ENCODE measurements at regions not wholly inside any gene's neighbourhood (a gene's known extent, or its start where the extent isn't known, plus 50 kb on each side); places are given as distances from the start of the nearest gene placed in this dataset.
"Not testable (repeated sequence)": the region's sequence is repeated elsewhere in the genome, so short reads cannot be mapped to it uniquely, and the experiment has no call there.

DNA sequence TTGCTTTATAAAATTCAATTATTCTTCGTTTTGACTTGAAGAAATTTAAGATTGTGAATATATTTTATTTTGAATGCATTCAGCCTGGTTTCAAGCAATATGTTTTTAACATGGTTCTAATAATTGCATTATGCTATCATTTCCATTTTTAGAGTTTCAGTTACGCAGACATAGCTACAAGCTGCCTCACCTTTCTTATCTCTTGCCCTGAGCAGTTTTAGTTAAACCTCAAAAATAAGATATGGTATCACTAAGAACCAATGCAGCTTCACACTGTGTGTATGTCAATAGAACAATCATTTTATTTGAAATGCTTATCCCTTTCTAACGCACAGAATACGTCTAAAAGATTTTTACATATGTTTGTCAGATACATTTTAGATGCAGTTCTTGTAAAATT lies 632.6 kb upstream of the KCND2 start:
- no peaks in the 10 kb centered on the region; the same call in 1 of the 2 replicates for H3K9me3 ChIP-seq (replicated peaks)
- no peak overlapping the region for H3K27ac ChIP-seq

DNA sequence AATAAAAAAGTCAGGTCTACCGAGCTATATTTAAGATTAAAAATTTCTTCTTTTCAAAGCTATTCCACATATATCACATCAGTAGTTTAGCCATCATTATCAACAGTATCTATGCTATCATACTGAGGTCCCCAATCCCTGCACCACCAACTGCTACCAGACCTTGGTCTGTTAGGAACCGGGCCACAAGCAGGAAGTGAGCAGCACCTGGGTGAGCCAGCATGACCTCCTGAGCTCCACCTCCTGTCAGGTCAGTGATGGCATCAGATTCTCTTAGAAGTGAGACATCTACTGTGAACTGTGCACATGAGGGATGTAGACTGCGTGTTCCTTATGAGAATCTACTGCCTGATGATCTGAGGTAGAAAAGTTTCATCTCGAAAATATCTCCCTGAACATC lies 632.1 kb upstream of the KCND2 start:
- no peaks in the 10 kb centered on the region for H3K27me3 ChIP-seq (replicated peaks)
- no peaks in the 10 kb centered on the region for H3K4me1 ChIP-seq (replicated peaks)
- H3K36me3 ChIP-seq = no peaks in the 10 kb centered on the region
- H3K27ac ChIP-seq = no peak overlapping the region
- no peaks in the 10 kb centered on the region; the same call in 1 of the 2 replicates for H3K9me3 ChIP-seq (replicated peaks)
- no peak overlapping the region for H3K4me3 ChIP-seq
- no peak for DNase-seq (ENCODE audit: low read depth in 1 of 2, low spot score in 2 of 2)

More for the DNA sequence above, 632.6 kb upstream of the KCND2 start:
- no peak overlapping the region for H3K4me3 ChIP-seq
- H3K4me1 ChIP-seq (replicated peaks) = no peaks in the 10 kb centered on the region
- no peaks in the 10 kb centered on the region for H3K27me3 ChIP-seq (replicated peaks)
- H3K36me3 ChIP-seq = no peaks in the 10 kb centered on the region
- DNase-seq (ENCODE audit: low read depth in 1 of 2, low spot score in 2 of 2) = no peak

DNA sequence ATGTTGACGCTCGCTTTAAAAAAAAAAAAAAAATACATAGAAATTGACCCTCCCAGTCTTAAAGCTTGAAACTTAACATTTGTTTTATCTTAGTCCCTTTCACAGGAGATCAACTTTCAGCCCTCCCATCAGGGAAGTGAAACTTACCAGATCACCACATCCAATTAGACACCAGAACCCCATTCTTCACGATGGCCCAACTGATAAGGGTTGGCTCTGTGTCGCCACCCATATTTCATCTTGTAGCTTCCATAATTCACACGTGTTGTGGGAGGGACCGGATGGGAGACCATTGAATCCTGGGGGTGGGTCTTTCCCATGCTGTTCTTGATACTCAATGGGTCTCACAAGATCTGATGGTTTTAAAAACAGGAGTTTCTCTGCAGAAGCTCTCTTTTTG lies 629.4 kb upstream of the KCND2 start:
- no peaks in the 10 kb centered on the region; the same call in 1 of the 2 replicates for H3K9me3 ChIP-seq (replicated peaks)
- H3K4me3 ChIP-seq = no peak overlapping the region
- H3K4me1 ChIP-seq (replicated peaks) = no peaks in the 10 kb centered on the region
- no peaks in the 10 kb centered on the region for H3K27me3 ChIP-seq (replicated peaks)
- no peak for DNase-seq (ENCODE audit: low read depth in 1 of 2, low spot score in 2 of 2)
- no peak overlapping the region for H3K27ac ChIP-seq
- H3K36me3 ChIP-seq = no peaks in the 10 kb centered on the region

GRCh38 chr7:119647286-119647685 lies 625.7 kb upstream of the KCND2 start:
- Histone ChIP-seq H3K4me1 (replicated peaks) (no peaks in the 10 kb centered on the region), H3K9me3 (replicated peaks) (no peaks in the 10 kb centered on the region; the same call in 1 of the 2 replicates), H3K36me3 (no peaks in the 10 kb centered on the region), H3K27ac (no peak overlapping the region), H3K27me3 (replicated peaks) (no peaks in the 10 kb centered on the region), H3K4me3 (no peak overlapping the region)
- no peak for DNase-seq (ENCODE audit: low read depth in 1 of 2, low spot score in 2 of 2)

GRCh38 chr7:119648752-119649151 lies 624.2 kb upstream of the KCND2 start:
- not testable (repeated sequence) for H3K36me3 ChIP-seq; H3K9me3 ChIP-seq (replicated peaks); H3K27me3 ChIP-seq (replicated peaks); H3K4me1 ChIP-seq (replicated peaks); H3K4me3 ChIP-seq; H3K27ac ChIP-seq; DNase-seq (ENCODE audit: low read depth in 1 of 2, low spot score in 2 of 2)

DNA sequence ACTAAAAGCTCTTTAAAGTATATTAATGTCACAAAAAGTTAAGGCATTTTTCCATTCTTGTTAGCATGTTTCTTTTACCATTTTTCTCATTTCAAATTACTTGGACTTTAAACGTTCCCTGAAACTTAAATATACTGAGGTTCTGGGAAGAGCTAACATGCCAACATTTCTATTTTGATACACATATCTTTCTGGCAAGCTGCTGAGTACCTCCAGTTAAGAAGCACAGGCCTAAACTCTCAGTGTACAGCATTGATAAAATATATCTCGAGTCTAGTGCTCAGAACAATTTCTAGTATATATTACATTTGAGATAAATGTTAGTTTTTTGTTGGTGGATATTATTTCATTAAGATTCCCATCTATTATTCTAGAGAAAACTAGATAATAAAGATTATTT lies 612.9 kb upstream of the KCND2 start:
- H3K4me1 ChIP-seq (replicated peaks) = no peaks in the 10 kb centered on the region
- H3K4me3 ChIP-seq = no peak overlapping the region
- DNase-seq (ENCODE audit: low read depth in 1 of 2, low spot score in 2 of 2) = no peak
- no peak overlapping the region for H3K27ac ChIP-seq
- no peaks in the 10 kb centered on the region for H3K36me3 ChIP-seq
- no peaks in the 10 kb centered on the region for H3K27me3 ChIP-seq (replicated peaks)
- no peaks in the 10 kb centered on the region for H3K9me3 ChIP-seq (replicated peaks)

- Histone ChIP-seq H3K27ac (peak overlapping the region; percentile 31), H3K36me3 (no peaks in the 10 kb centered on the region), H3K4me3 (no peak overlapping the region), H3K9me3 (replicated peaks) (no peaks in the 10 kb centered on the region), H3K27me3 (replicated peaks) (no peaks in the 10 kb centered on the region), H3K4me1 (replicated peaks) (no peaks in the 10 kb centered on the region)
- DNase-seq (ENCODE audit: low read depth in 1 of 2, low spot score in 2 of 2) = peak in 1 of 2 experiments; percentile 8
These were observed 608.4 kb upstream of the KCND2 start for GRCh38 chr7:119664601-119665000.

DNA sequence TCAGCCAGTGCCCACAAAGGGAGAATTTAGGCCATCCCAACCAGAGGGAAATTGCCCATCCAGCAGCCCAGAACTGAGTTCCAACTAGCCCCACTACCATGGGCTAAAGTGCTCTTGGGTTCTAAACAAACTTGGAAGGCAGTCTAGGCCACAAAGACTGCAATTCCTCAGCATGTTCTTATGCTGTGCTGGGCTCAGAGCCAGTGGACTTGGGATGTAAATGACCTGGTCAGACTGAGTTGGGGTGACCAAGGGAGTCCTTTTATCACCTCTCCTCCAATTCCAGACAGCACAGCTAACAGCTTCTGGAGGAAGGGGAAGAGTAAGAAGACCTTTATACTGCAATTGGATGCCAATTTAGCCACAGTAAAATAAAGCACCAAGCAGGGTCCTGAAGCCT lies 607.2 kb upstream of the KCND2 start:
- Histone ChIP-seq H3K27me3 (replicated peaks) (no peaks in the 10 kb centered on the region), H3K36me3 (no peaks in the 10 kb centered on the region), H3K4me1 (replicated peaks) (no peaks in the 10 kb centered on the region), H3K9me3 (replicated peaks) (no peaks in the 10 kb centered on the region), H3K4me3 (no peak overlapping the region), H3K27ac (no peak overlapping the region)
- DNase-seq (ENCODE audit: low read depth in 1 of 2, low spot score in 2 of 2) = no peak

DNA sequence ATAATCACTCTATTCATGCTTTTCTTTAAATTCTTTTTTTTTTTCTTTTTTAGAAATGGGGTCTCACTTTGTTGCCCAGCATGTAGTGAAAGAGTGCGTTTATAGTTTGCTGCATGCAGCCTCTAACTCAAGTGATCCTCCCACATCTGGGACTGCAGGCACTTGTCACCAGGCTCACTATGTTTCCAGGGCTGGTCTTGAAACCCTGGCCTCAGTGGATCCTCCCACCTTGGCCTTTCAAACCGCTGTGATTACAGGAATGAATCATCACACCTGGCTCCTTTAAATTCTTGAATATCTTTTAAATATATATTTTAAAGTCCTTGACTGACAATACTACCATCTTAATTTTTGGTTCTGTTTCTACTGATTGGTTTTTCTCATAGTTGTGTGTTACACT lies 591.6 kb upstream of the KCND2 start:
- Histone ChIP-seq H3K4me3 (no peak overlapping the region), H3K27ac (no peak overlapping the region), H3K36me3 (no peaks in the 10 kb centered on the region), H3K9me3 (replicated peaks) (no peaks in the 10 kb centered on the region; the same call in 1 of the 2 replicates), H3K27me3 (replicated peaks) (no peaks in the 10 kb centered on the region), H3K4me1 (replicated peaks) (no peaks in the 10 kb centered on the region)
- DNase-seq (ENCODE audit: low read depth in 1 of 2, low spot score in 2 of 2) = no peak

- H3K27ac ChIP-seq = no peak overlapping the region
- no peaks in the 10 kb centered on the region for H3K4me1 ChIP-seq (replicated peaks)
- H3K4me3 ChIP-seq = no peak overlapping the region
- H3K9me3 ChIP-seq (replicated peaks) = peaks cover 4% of the 10 kb centered on the region
- no peaks in the 10 kb centered on the region for H3K36me3 ChIP-seq
- DNase-seq (ENCODE audit: low read depth in 1 of 2, low spot score in 2 of 2) = no peak
- H3K27me3 ChIP-seq (replicated peaks) = no peaks in the 10 kb centered on the region
These were observed 588.2 kb upstream of the KCND2 start for GRCh38 chr7:119684763-119685162.

- no peak overlapping the region for H3K27ac ChIP-seq
- peaks cover 4% of the 10 kb centered on the region for H3K9me3 ChIP-seq (replicated peaks)
- no peak overlapping the region for H3K4me3 ChIP-seq
- no peaks in the 10 kb centered on the region for H3K27me3 ChIP-seq (replicated peaks)
- H3K36me3 ChIP-seq = no peaks in the 10 kb centered on the region
- DNase-seq (ENCODE audit: low read depth in 1 of 2, low spot score in 2 of 2) = no peak
- no peaks in the 10 kb centered on the region for H3K4me1 ChIP-seq (replicated peaks)
These were observed 587.1 kb upstream of the KCND2 start for GRCh38 chr7:119685906-119686305.

- no peaks in the 10 kb centered on the region for H3K36me3 ChIP-seq
- no peak overlapping the region for H3K27ac ChIP-seq
- H3K4me1 ChIP-seq (replicated peaks) = no peaks in the 10 kb centered on the region
- DNase-seq (ENCODE audit: low read depth in 1 of 2, low spot score in 2 of 2) = no peak
- no peaks in the 10 kb centered on the region for H3K27me3 ChIP-seq (replicated peaks)
- no peak overlapping the region for H3K4me3 ChIP-seq
- peaks cover 6% of the 10 kb centered on the region; the same call in 1 of the 2 replicates for H3K9me3 ChIP-seq (replicated peaks)
These were observed 584.1 kb upstream of the KCND2 start for GRCh38 chr7:119688831-119689230.

GRCh38 chr7:119692541-119692940 lies 580.4 kb upstream of the KCND2 start:
- Histone ChIP-seq H3K27me3 (replicated peaks) (no peaks in the 10 kb centered on the region), H3K36me3 (no peaks in the 10 kb centered on the region), H3K9me3 (replicated peaks) (peaks cover 6% of the 10 kb centered on the region; the same call in 1 of the 2 replicates), H3K4me3 (no peak overlapping the region), H3K4me1 (replicated peaks) (no peaks in the 10 kb centered on the region), H3K27ac (no peak overlapping the region)
- no peak for DNase-seq (ENCODE audit: low read depth in 1 of 2, low spot score in 2 of 2)

DNA sequence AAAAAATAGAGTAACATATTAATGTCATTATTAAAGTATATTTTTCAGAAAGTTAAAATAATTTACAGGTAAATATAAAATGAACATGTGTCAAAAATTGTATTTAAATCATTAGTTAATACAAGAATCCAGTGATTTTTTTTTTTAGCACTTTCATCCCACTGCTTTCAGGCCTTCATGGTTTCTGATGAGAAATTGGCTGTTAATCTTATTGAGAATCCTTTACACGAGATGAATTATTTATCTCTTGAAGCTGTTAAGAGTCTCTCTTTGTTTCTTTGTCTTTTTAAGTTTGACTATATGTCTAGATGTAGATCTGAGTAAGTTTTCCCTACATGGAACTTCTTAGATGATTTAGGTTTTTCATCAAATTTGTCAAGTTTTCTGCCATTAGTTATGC lies 578.5 kb upstream of the KCND2 start:
- Histone ChIP-seq H3K4me1 (replicated peaks) (no peaks in the 10 kb centered on the region), H3K9me3 (replicated peaks) (peaks cover 2% of the 10 kb centered on the region)

DNA sequence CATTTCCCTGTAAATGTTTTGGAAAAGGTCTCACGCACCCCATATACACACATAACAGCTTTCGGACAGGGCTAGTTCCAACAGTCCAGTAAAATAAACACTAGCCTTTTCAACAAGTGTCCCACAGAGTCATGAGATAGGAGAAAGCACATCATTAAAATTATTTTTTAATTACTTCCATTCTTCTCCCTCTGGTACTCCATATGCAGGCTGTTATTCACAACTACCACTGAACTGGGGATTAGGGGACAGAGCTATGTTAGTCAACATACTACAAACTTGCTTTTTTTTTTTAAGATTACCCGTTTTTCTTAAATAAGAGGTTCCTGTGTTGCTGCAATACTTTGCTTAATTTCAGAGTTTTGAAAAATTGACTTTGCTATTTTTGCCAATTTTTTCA lies 576.6 kb upstream of the KCND2 start:
- Histone ChIP-seq H3K4me1 (replicated peaks) (no peaks in the 10 kb centered on the region), H3K27ac (no peak overlapping the region), H3K9me3 (replicated peaks) (peaks cover 2% of the 10 kb centered on the region; the same call in 1 of the 2 replicates), H3K36me3 (no peaks in the 10 kb centered on the region), H3K27me3 (replicated peaks) (no peaks in the 10 kb centered on the region), H3K4me3 (no peak overlapping the region)
- DNase-seq (ENCODE audit: low read depth in 1 of 2, low spot score in 2 of 2) = no peak

More for the DNA sequence above, 578.5 kb upstream of the KCND2 start:
- H3K27ac ChIP-seq = no peak overlapping the region
- DNase-seq (ENCODE audit: low read depth in 1 of 2, low spot score in 2 of 2) = no peak
- no peaks in the 10 kb centered on the region for H3K27me3 ChIP-seq (replicated peaks)
- H3K4me3 ChIP-seq = no peak overlapping the region
- H3K36me3 ChIP-seq = no peaks in the 10 kb centered on the region
